HepG2 (cell line): ENCODE measurements at regions not wholly inside any gene's neighbourhood (a gene's known extent, or its start where the extent isn't known, plus 50 kb on each side); places are given as distances from the start of the nearest gene placed in this dataset.

Experiments used
- ATAC-seq: fragments of 200-7000 bp; cut with Tn5 transposase; 3 replicates; pipeline ENCODE4 v1.9.1; 2020; ENCODE audit warnings: mild to moderate bottlenecking, moderate library complexity
- BruUV-seq: library from RNA; stranded (reverse); fragments of 400-500 nt; replicated peaks from 2 replicates; lab custom pipeline; 2021; lab: Mats Ljungman, UMichigan
- CTCF ChIA-PET: fragments of 300-600 bp; formaldehyde crosslinking; extraction: SDS; loops from one replicate; lab custom pipeline; 2021; ENCODE audit warnings: low total read pairs, inconsistent platforms, low intra/inter-chr PET ratio; lab: Yijun Ruan, JAX
- POLR2A ChIA-PET: fragments of 350-600 bp; sonication (Branson Sonifier 250); formaldehyde crosslinking; loops from one replicate; lab custom pipeline; 2020; ENCODE audit warnings: antibody characterized with exemption, inconsistent platforms; lab: Yijun Ruan, JAX
- DNase-seq: peaks from one replicate; pipeline ENCODE4 v3.0.0-alpha.2; 2015; ENCODE audit warnings: low spot score
- FAIRE-seq: peaks from 3 replicates; lab custom pipeline; 2011; peaks lifted over from hg19 to GRCh38; lab: Jason Lieb, UNC
- H2AFZ ChIP-seq: one replicate; pipeline ENCODE4 v1.6.1; 2011; ENCODE audit warnings: low read length, inconsistent platforms
- H3K27ac ChIP-seq: fragments of 300-600 bp; 3 replicates; pipeline ENCODE4 v1.8.0; 2011; ENCODE audit warnings: mixed run types, mild to moderate bottlenecking, mixed read lengths, low read length, inconsistent platforms; ENCODE audit not compliant: insufficient read depth; ENCODE audit errors: extremely low read length
- H3K27me3 ChIP-seq, 2 experiments: fragments of 200-600 bp in 1 of 2; 2 replicates in 1 of 2; 3 replicates in 1 of 2; pipeline versions ENCODE4 v1.6.0 to v1.8.0; 2011; ENCODE audit warnings: low read length in 2 of 2, mild to moderate bottlenecking in 2 of 2, moderate library complexity in 2 of 2, inconsistent platforms in 1 of 2; ENCODE audit not compliant: insufficient read depth in 2 of 2, control insufficient read depth in 1 of 2
- H3K36me3 ChIP-seq, 2 experiments: fragments of 200-600 bp in 1 of 2; replicated peaks in 1 of 2; 2 replicates in 1 of 2; 3 replicates in 1 of 2; pipeline versions ENCODE4 v1.5.1 to v1.8.0; 2011; ENCODE audit warnings: low read length in 2 of 2, inconsistent platforms in 1 of 2; ENCODE audit not compliant: insufficient read depth in 2 of 2, control insufficient read depth in 1 of 2
- H3K4me1 ChIP-seq: 2 replicates; pipeline ENCODE4 v1.5.1; 2012; ENCODE audit warnings: low read length, inconsistent platforms; ENCODE audit not compliant: insufficient read depth
- H3K4me2 ChIP-seq: 2 replicates; pipeline ENCODE4 v1.6.0; 2011; ENCODE audit warnings: low read depth, low read length, inconsistent platforms
- H3K4me3 ChIP-seq, 3 experiments: fragments of 200-600 bp in 1 of 3; sonication (generic), shearing (Covaris generic) in 1 of 3; replicated peaks in 1 of 3; 2 replicates each; pipeline ENCODE4 v1.5.1; 2011 to 2016; ENCODE audit warnings: low read length in 3 of 3, inconsistent platforms in 2 of 3, low read depth in 2 of 3, mild to moderate bottlenecking in 2 of 3, control low read depth in 1 of 3, mixed read lengths in 1 of 3; ENCODE audit not compliant: insufficient read depth in 1 of 3
- H3K79me2 ChIP-seq: one replicate; pipeline ENCODE4 v1.6.1; 2011; ENCODE audit warnings: low read length, inconsistent platforms; ENCODE audit not compliant: insufficient read depth
- H3K9ac ChIP-seq: 2 replicates; pipeline ENCODE4 v1.6.0; 2011; ENCODE audit warnings: mild to moderate bottlenecking, low read depth, low read length, inconsistent platforms; ENCODE audit not compliant: insufficient read depth
- H3K9me3 ChIP-seq: 2 replicates; pipeline ENCODE4 v1.5.1; 2012; ENCODE audit warnings: mild to moderate bottlenecking, low read length
- H4K20me1 ChIP-seq: 2 replicates; pipeline ENCODE4 v1.6.0; 2011; ENCODE audit warnings: inconsistent platforms, mild to moderate bottlenecking, low read length, moderate library complexity; ENCODE audit not compliant: insufficient read depth
- ADNP ChIP-seq: sonication (generic); formaldehyde crosslinking; IDR thresholded peaks from 2 replicates; pipeline ENCODE4 v1.4.0; 2020; ENCODE audit warnings: missing genetic modification reagents
- FOXA3 ChIP-seq: IDR thresholded peaks from 2 replicates; pipeline ENCODE4 v1.6.1; 2016; ENCODE audit warnings: missing genetic modification reagents, missing compliant biosample characterization
- FOXM1 ChIP-seq: sonication (generic); formaldehyde crosslinking; IDR thresholded peaks from 2 replicates; pipeline ENCODE4 v1.5.0; 2020; ENCODE audit warnings: missing genetic modification reagents
- KAT8 ChIP-seq: IDR thresholded peaks from 2 replicates; pipeline ENCODE4 v1.6.1; 2016; ENCODE audit warnings: missing genetic modification reagents, missing compliant biosample characterization
- NBN ChIP-seq: fragments of 450-650 bp; conservative IDR thresholded peaks from 2 replicates; pipeline ENCODE4 v1.6.1; 2017
- RCOR2 ChIP-seq: IDR thresholded peaks from 2 replicates; pipeline ENCODE4 v1.6.1; 2016; ENCODE audit warnings: missing biosample characterization, missing genetic modification reagents
- SKIL ChIP-seq: sonication (generic); formaldehyde crosslinking; IDR thresholded peaks from 2 replicates; pipeline ENCODE4 v1.8.0; 2022; ENCODE audit warnings: missing genetic modification reagents, mild to moderate bottlenecking, moderate library complexity, borderline replicate concordance
- ZFY ChIP-seq: sonication (generic); formaldehyde crosslinking; IDR thresholded peaks from 2 replicates; pipeline ENCODE4 v1.4.0; 2020; ENCODE audit warnings: missing genetic modification reagents
- ZNF451 ChIP-seq: sonication (generic); formaldehyde crosslinking; IDR thresholded peaks from 2 replicates; pipeline ENCODE4 v1.5.0; 2020; ENCODE audit warnings: mild to moderate bottlenecking, missing genetic modification reagents
- ZNF552 ChIP-seq: sonication (generic); formaldehyde crosslinking; IDR thresholded peaks from 2 replicates; pipeline ENCODE4 v1.9.0; 2022; ENCODE audit warnings: missing genetic modification reagents, mild to moderate bottlenecking, borderline replicate concordance
- ZNF768 ChIP-seq: sonication (generic); formaldehyde crosslinking; IDR thresholded peaks from 2 replicates; pipeline ENCODE4 v1.4.0; 2020; ENCODE audit warnings: missing genetic modification reagents
- WGBS: methylation state at CpG from one replicate; pipeline ENCODE4 v1.1.6; 2017; ENCODE audit warnings: low lambda C conversion rate; 5-methylcytosine and 5-hydroxymethylcytosine counted together
- in situ Hi-C: cut with HindIII; loops from 2 replicates; pipeline ENCODE4 v1.10.0; 2017; ENCODE audit warnings: low pct_unique_long_range_greater_than_20kb; ENCODE audit not compliant: extremely low pct_ligation_motif_present
- intact Hi-C: fragments of 100-400 bp; cut with micrococcal nuclease; formaldehyde crosslinking; loops from one replicate; pipeline ENCODE4 v1.10.0; 2022; ENCODE audit not compliant: unreplicated experiment
- TF ChIP-seq, protein P1 (sequence below): sonication (generic); formaldehyde crosslinking; IDR thresholded peaks from 2 replicates; pipeline ENCODE4 v1.8.0; 2022; ENCODE audit warnings: missing genetic modification reagents, mild to moderate bottlenecking, borderline replicate concordance
- TF ChIP-seq, protein P2 (sequence below): sonication (generic); formaldehyde crosslinking; IDR thresholded peaks from 2 replicates; pipeline ENCODE4 v1.5.1; 2020; ENCODE audit warnings: missing genetic modification reagents, mild to moderate bottlenecking, borderline replicate concordance
- TF ChIP-seq, protein P3 (sequence below): sonication (generic); formaldehyde crosslinking; IDR thresholded peaks from 2 replicates; pipeline ENCODE4 v1.4.0; 2020; ENCODE audit warnings: missing genetic modification reagents

- Histone ChIP-seq H3K4me2 (no peak overlapping the region), H4K20me1 (no peaks in the 10 kb centered on the region), H3K9me3 (peaks cover 59% of the 10 kb centered on the region), H3K9ac (no peak overlapping the region), H3K4me1 (no peaks in the 10 kb centered on the region), H3K4me3 (no peak overlapping the region), H2AFZ (no peak overlapping the region), H3K27me3 (no peaks in the 10 kb centered on the region), H3K36me3 (no peaks in the 10 kb centered on the region), H3K79me2 (no peaks in the 10 kb centered on the region), H3K27ac (no peak overlapping the region)
- no peak for ATAC-seq
- no peak for DNase-seq
- CTCF ChIA-PET = no interaction called here
- intact Hi-C loops (loop anchor here (10.0 kb wide), 1 partner anchor 710 kb away; no protein-coding TSS in a partner anchor), in situ Hi-C loops (no loop called here)
- WGBS = 13% methylated on average over 2 of the region's 2 CpGs
- POLR2A ChIA-PET = no interaction called here
- no peak for FAIRE-seq
- TF ChIP-seq ZFY (CRISPR knock-in tag) (no peak), ADNP (CRISPR knock-in tag) (no peak), ZNF552 (CRISPR knock-in tag) (no peak), SKIL (CRISPR knock-in tag) (no peak), ZNF768 (CRISPR knock-in tag) (no peak), KAT8 (CRISPR knock-in tag) (no peak), NBN (no peak), RCOR2 (no peak), FOXM1 (CRISPR knock-in tag) (no peak), ZNF451 (no peak), FOXA3 (CRISPR knock-in tag) (no peak)
- TF ChIP-seq, protein P1, sequence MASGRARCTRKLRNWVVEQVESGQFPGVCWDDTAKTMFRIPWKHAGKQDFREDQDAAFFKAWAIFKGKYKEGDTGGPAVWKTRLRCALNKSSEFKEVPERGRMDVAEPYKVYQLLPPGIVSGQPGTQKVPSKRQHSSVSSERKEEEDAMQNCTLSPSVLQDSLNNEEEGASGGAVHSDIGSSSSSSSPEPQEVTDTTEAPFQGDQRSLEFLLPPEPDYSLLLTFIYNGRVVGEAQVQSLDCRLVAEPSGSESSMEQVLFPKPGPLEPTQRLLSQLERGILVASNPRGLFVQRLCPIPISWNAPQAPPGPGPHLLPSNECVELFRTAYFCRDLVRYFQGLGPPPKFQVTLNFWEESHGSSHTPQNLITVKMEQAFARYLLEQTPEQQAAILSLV (CRISPR knock-in tag) = no peak
- TF ChIP-seq, protein P2, sequence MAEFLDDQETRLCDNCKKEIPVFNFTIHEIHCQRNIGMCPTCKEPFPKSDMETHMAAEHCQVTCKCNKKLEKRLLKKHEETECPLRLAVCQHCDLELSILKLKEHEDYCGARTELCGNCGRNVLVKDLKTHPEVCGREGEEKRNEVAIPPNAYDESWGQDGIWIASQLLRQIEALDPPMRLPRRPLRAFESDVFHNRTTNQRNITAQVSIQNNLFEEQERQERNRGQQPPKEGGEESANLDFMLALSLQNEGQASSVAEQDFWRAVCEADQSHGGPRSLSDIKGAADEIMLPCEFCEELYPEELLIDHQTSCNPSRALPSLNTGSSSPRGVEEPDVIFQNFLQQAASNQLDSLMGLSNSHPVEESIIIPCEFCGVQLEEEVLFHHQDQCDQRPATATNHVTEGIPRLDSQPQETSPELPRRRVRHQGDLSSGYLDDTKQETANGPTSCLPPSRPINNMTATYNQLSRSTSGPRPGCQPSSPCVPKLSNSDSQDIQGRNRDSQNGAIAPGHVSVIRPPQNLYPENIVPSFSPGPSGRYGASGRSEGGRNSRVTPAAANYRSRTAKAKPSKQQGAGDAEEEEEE (CRISPR knock-in tag) = no peak
- TF ChIP-seq, protein P3, sequence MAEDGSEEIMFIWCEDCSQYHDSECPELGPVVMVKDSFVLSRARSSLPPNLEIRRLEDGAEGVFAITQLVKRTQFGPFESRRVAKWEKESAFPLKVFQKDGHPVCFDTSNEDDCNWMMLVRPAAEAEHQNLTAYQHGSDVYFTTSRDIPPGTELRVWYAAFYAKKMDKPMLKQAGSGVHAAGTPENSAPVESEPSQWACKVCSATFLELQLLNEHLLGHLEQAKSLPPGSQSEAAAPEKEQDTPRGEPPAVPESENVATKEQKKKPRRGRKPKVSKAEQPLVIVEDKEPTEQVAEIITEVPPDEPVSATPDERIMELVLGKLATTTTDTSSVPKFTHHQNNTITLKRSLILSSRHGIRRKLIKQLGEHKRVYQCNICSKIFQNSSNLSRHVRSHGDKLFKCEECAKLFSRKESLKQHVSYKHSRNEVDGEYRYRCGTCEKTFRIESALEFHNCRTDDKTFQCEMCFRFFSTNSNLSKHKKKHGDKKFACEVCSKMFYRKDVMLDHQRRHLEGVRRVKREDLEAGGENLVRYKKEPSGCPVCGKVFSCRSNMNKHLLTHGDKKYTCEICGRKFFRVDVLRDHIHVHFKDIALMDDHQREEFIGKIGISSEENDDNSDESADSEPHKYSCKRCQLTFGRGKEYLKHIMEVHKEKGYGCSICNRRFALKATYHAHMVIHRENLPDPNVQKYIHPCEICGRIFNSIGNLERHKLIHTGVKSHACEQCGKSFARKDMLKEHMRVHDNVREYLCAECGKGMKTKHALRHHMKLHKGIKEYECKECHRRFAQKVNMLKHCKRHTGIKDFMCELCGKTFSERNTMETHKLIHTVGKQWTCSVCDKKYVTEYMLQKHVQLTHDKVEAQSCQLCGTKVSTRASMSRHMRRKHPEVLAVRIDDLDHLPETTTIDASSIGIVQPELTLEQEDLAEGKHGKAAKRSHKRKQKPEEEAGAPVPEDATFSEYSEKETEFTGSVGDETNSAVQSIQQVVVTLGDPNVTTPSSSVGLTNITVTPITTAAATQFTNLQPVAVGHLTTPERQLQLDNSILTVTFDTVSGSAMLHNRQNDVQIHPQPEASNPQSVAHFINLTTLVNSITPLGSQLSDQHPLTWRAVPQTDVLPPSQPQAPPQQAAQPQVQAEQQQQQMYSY (CRISPR knock-in tag) = no peak
- no TSS peak for BruUV-seq
Observed at GRCh38 chr14:29465095-29465494, 462.6 kb downstream of the PRKD1 start.
